ENCODE measurements at regions not wholly inside any gene's neighbourhood (a gene's known extent, or its start where the extent isn't known, plus 50 kb on each side); places are given as distances from the start of the nearest gene placed in this dataset.
"Not testable (repeated sequence)": the region's sequence is repeated elsewhere in the genome, so short reads cannot be mapped to it uniquely, and the experiment has no call there.

DNA sequence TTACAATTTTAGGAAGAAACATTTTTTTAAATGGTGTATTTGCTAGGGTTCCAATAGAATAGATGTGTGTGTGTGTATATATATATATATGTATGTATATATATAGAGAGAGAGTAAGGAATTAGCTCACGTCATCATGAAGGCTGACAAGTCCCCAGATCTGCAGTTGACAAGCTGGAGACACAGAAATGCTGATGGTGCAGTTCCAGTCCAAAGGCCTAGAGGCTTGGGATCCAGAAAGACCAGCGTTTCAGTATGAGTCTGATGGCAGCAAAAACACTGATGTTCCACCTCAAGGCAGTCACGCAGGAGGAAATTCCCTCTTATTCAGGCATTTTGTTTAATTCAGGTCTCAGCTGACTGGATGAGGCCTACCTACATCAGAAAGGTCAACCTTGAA is 386.8 kb downstream of the PTH2R start:
- no peak for DNase-seq (ENCODE audit: low spot score)
- Histone ChIP-seq H3K27me3 (ENCODE audit: insufficient read depth, poor library complexity, severe bottlenecking) (no peaks in the 10 kb centered on the region), H3K27ac (ENCODE audit: poor library complexity, severe bottlenecking) (no peak overlapping the region), H3K9me3 (ENCODE audit: severe bottlenecking) (no peaks in the 10 kb centered on the region), H3K4me1 (ENCODE audit: insufficient read depth, poor library complexity, severe bottlenecking) (no peaks in the 10 kb centered on the region), H3K36me3 (ENCODE audit: low read depth) (no peaks in the 10 kb centered on the region), H3K4me3 (ENCODE audit: severe bottlenecking) (no peak overlapping the region)
- no peak for ATAC-seq (ENCODE audit: low read depth)
- TF ChIP-seq, protein P1, sequence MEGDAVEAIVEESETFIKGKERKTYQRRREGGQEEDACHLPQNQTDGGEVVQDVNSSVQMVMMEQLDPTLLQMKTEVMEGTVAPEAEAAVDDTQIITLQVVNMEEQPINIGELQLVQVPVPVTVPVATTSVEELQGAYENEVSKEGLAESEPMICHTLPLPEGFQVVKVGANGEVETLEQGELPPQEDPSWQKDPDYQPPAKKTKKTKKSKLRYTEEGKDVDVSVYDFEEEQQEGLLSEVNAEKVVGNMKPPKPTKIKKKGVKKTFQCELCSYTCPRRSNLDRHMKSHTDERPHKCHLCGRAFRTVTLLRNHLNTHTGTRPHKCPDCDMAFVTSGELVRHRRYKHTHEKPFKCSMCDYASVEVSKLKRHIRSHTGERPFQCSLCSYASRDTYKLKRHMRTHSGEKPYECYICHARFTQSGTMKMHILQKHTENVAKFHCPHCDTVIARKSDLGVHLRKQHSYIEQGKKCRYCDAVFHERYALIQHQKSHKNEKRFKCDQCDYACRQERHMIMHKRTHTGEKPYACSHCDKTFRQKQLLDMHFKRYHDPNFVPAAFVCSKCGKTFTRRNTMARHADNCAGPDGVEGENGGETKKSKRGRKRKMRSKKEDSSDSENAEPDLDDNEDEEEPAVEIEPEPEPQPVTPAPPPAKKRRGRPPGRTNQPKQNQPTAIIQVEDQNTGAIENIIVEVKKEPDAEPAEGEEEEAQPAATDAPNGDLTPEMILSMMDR (IDR thresholded peaks at IDR 0.05; ENCODE audit: poor library complexity, severe bottlenecking): no peak

DNA sequence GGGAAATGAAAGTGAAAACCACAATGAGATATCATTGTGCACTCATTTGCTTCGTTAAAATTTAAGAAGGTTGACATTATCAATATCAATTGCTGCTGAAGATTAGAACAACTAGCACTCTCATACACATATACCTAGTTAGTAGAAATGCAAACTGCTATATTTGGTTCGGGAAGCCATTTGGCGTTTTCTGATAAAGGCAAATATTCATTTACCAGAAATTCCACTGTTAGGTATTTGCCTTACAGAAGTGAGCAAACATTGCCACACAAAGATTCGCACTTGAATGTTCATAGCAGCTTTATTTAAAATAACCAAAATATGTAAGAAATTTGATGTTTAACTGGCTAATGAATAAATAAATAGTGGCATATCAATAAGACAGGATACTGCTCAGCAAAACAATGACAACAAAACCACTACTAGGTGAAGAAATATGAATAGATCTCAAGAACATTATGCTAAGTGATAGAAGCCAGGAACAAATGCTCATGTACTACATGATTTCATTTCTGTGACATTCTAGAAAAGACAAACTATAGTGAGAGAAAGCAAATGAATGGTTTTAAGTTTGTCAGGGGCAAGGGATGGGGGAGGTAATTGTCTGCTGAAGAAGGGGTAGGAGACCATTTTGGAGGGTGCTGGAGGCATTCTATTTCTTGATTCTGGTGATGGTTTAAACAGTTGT is 387.8 kb downstream of the PTH2R start:
- H3K27me3 ChIP-seq (ENCODE audit: insufficient read depth, poor library complexity, severe bottlenecking): no peaks in the 10 kb centered on the region
- no peaks in the 10 kb centered on the region for H3K9me3 ChIP-seq (ENCODE audit: severe bottlenecking)
- no peaks in the 10 kb centered on the region for H3K4me1 ChIP-seq (ENCODE audit: insufficient read depth, poor library complexity, severe bottlenecking)
- no peak overlapping the region for H3K27ac ChIP-seq (ENCODE audit: poor library complexity, severe bottlenecking)
- TF ChIP-seq, protein P1 (IDR thresholded peaks at IDR 0.05; ENCODE audit: poor library complexity, severe bottlenecking): no peak
- no peaks in the 10 kb centered on the region for H3K36me3 ChIP-seq (ENCODE audit: low read depth)
- no peak for ATAC-seq (ENCODE audit: low read depth)
- H3K4me3 ChIP-seq (ENCODE audit: severe bottlenecking): no peak overlapping the region
- DNase-seq (ENCODE audit: low spot score): no peak

DNA sequence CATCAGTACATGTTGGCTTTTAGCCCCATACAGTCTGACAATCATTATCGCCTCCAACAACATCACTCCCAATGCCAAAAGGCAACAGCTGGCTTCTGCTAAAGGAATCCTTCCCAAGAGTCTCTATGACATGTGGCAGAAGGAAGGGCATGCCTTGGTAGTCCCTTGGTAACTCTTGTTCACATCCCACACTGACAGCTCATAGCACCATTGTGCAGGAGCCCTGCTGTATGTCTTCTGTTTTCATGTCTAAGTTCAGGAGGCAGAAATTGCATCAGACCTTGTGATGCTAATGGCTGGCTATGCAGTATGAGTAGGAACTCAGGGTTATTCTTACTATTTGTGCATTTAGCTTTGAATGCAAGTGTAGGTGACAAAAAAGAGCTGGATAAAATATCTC is 392.1 kb downstream of the PTH2R start:
- H3K4me1 ChIP-seq (ENCODE audit: insufficient read depth, poor library complexity, severe bottlenecking): no peaks in the 10 kb centered on the region
- no peak overlapping the region for H3K27ac ChIP-seq (ENCODE audit: poor library complexity, severe bottlenecking)
- H3K4me3 ChIP-seq (ENCODE audit: severe bottlenecking): no peak overlapping the region
- no peaks in the 10 kb centered on the region for H3K9me3 ChIP-seq (ENCODE audit: severe bottlenecking)
- H3K27me3 ChIP-seq (ENCODE audit: insufficient read depth, poor library complexity, severe bottlenecking): no peaks in the 10 kb centered on the region
- TF ChIP-seq, protein P1 (IDR thresholded peaks at IDR 0.05; ENCODE audit: poor library complexity, severe bottlenecking): no peak
- no peak for ATAC-seq (ENCODE audit: low read depth)
- H3K36me3 ChIP-seq (ENCODE audit: low read depth): no peaks in the 10 kb centered on the region
- DNase-seq (ENCODE audit: low spot score): no peak

DNA sequence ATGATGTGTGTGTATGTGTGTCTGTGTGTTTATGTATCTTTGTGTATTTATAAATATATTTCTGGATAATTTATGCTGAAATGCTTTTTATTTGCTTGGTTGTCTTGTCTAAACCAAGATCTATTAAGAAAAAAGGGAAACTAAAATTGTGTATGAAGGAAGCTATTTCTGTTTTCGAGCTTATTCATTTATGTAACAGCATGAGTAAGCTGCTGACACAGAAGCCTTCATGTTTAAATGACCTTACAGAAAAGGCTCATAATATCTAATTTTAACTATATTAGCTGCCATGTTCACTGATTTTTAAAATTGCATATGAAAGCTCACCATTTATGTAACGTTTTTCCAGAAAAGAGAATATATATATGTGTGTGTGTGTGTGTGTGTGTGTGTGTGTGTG is 392.8 kb downstream of the PTH2R start:
- no peaks in the 10 kb centered on the region for H3K36me3 ChIP-seq (ENCODE audit: low read depth)

DNA sequence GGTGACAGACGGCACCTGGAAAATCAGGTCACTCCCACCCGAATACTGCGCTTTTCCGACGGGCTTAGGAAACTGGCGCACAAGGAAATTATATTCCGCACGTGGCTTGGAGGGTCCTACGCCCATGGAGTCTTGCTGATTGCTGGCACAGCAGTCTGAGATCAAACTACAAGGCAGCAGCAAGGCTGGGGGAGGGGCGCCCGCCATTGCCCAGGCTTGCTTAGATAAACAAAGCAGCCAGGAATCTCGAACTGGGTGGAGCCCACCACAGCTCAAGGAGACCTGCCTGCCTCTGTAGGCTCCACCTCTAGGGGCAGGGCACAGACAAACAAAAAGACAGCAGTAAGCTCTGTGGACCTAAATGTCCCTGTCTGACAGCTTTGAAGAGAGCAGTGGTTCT is 394.3 kb downstream of the PTH2R start:
- not testable (repeated sequence) for H3K4me3 ChIP-seq (ENCODE audit: severe bottlenecking); H3K4me1 ChIP-seq (ENCODE audit: insufficient read depth, poor library complexity, severe bottlenecking); H3K36me3 ChIP-seq (ENCODE audit: low read depth); ATAC-seq (ENCODE audit: low read depth); H3K9me3 ChIP-seq (ENCODE audit: severe bottlenecking); H3K27me3 ChIP-seq (ENCODE audit: insufficient read depth, poor library complexity, severe bottlenecking); H3K27ac ChIP-seq (ENCODE audit: poor library complexity, severe bottlenecking); DNase-seq (ENCODE audit: low spot score)

More for the DNA sequence above, 392.8 kb downstream of the PTH2R start:
- TF ChIP-seq, protein P1 (IDR thresholded peaks at IDR 0.05; ENCODE audit: poor library complexity, severe bottlenecking): no peak
- ATAC-seq (ENCODE audit: low read depth) (no peak), DNase-seq (ENCODE audit: low spot score) (no peak)
- Histone ChIP-seq H3K9me3 (ENCODE audit: severe bottlenecking) (no peaks in the 10 kb centered on the region), H3K27me3 (ENCODE audit: insufficient read depth, poor library complexity, severe bottlenecking) (no peaks in the 10 kb centered on the region), H3K27ac (ENCODE audit: poor library complexity, severe bottlenecking) (no peak overlapping the region), H3K4me1 (ENCODE audit: insufficient read depth, poor library complexity, severe bottlenecking) (no peaks in the 10 kb centered on the region), H3K4me3 (ENCODE audit: severe bottlenecking) (no peak overlapping the region)

Measured in RWPE2 (cell line).